HG03045 (cell line): ENCODE measurements at regions not wholly inside any gene's neighbourhood (a gene's known extent, or its start where the extent isn't known, plus 50 kb on each side); places are given as distances from the start of the nearest gene placed in this dataset.
"Not testable (repeated sequence)": the region's sequence is repeated elsewhere in the genome, so short reads cannot be mapped to it uniquely, and the experiment has no call there.

Source experiments
- ATAC-seq: cut with Tn5 transposase; IDR thresholded peaks from one replicate; pipeline ENCODE4 v1.9.1; 2021; ENCODE audit warnings: mild to moderate bottlenecking, moderate library complexity; ENCODE audit not compliant: unreplicated experiment

- ATAC-seq: no peak
These were observed 146.6 kb downstream of the USP22 start for GRCh38 chr17:20896153-20896649.

GRCh38 chr17:20898726-20899125, 144.1 kb downstream of the USP22 start:
- not testable (repeated sequence) for ATAC-seq

GRCh38 chr17:20902496-20902895, 140.3 kb downstream of the USP22 start:
- ATAC-seq: not testable (repeated sequence)

- not testable (repeated sequence) for ATAC-seq
These were observed 139.3 kb downstream of the USP22 start for GRCh38 chr17:20903549-20903948.

GRCh38 chr17:20908313-20909267, 134.2 kb downstream of the USP22 start:
- ATAC-seq: peak; percentile 92

GRCh38 chr17:20914658-20915057, 128.2 kb downstream of the USP22 start:
- no peak for ATAC-seq

GRCh38 chr17:20916383-20916782, 126.4 kb downstream of the USP22 start:
- no peak for ATAC-seq

- ATAC-seq: not testable (repeated sequence)
These were observed 125.1 kb downstream of the USP22 start for GRCh38 chr17:20917610-20918306.

- ATAC-seq: no peak
These were observed 122.6 kb downstream of the USP22 start for GRCh38 chr17:20920095-20920814.

- no peak for ATAC-seq
These were observed 122.0 kb downstream of the USP22 start for GRCh38 chr17:20920815-20921199.

GRCh38 chr17:20922128-20922670, 120.6 kb downstream of the USP22 start:
- ATAC-seq: no peak

- no peak for ATAC-seq
These were observed 118.5 kb downstream of the USP22 start for GRCh38 chr17:20924306-20924705.

- ATAC-seq: no peak
These were observed 117.7 kb downstream of the USP22 start for GRCh38 chr17:20925091-20925490.

- ATAC-seq: no peak
These were observed 116.9 kb downstream of the USP22 start for GRCh38 chr17:20925954-20926353.

- ATAC-seq: no peak
These were observed 116.3 kb downstream of the USP22 start for GRCh38 chr17:20926532-20926931.

- ATAC-seq: no peak
These were observed 115.4 kb downstream of the USP22 start for GRCh38 chr17:20927308-20927977.

GRCh38 chr17:20929334-20929733, 113.5 kb downstream of the USP22 start:
- no peak for ATAC-seq

GRCh38 chr17:20930081-20930760, 112.6 kb downstream of the USP22 start:
- no peak for ATAC-seq

- ATAC-seq: not testable (repeated sequence)
These were observed 109.8 kb downstream of the USP22 start for GRCh38 chr17:20933040-20933439.

GRCh38 chr17:20934288-20934687, 108.5 kb downstream of the USP22 start:
- no peak for ATAC-seq
